HEK293 (cell line): ENCODE measurements at regions not wholly inside any gene's neighbourhood (a gene's known extent, or its start where the extent isn't known, plus 50 kb on each side); places are given as distances from the start of the nearest gene placed in this dataset.

Source experiments
- CTCF ChIA-PET: fragments of 350-600 bp; formaldehyde crosslinking; extraction: SDS; loops from one replicate; lab custom pipeline; 2021; ENCODE audit warnings: antibody characterized with exemption; lab: Yijun Ruan, JAX
- POLR2A ChIA-PET: fragments of 300-600 bp; formaldehyde crosslinking; extraction: SDS; loops from one replicate; lab custom pipeline; 2020; ENCODE audit warnings: antibody characterized with exemption, inconsistent platforms; lab: Yijun Ruan, JAX
- H3K27ac ChIP-seq: fragments of 200-500 bp; sonication (Bioruptor generic); 2 replicates; pipeline ENCODE4 v1.5.1; 2014; ENCODE audit warnings: low read depth, low read length, control low read depth, inconsistent platforms; ENCODE audit errors: extremely low read depth
- H3K36me3 ChIP-seq, 2 experiments: fragments of 200-500 bp in 1 of 2; sonication (Bioruptor generic) in 1 of 2; 1 replicate in 1 of 2; 2 replicates in 1 of 2; pipeline ENCODE4 v1.5.1; 2014 to 2017; ENCODE audit warnings: inconsistent platforms in 2 of 2, low read length in 2 of 2; ENCODE audit not compliant: control insufficient read depth in 2 of 2, insufficient read depth in 1 of 2
- H3K4me1 ChIP-seq: fragments of 200-500 bp; sonication (Bioruptor generic); 2 replicates; pipeline ENCODE4 v1.5.1; 2014; ENCODE audit warnings: mild to moderate bottlenecking, low read length, inconsistent platforms; ENCODE audit not compliant: control insufficient read depth, insufficient read depth
- H3K4me3 ChIP-seq: 2 replicates; pipeline ENCODE4 v1.5.1; 2011; ENCODE audit warnings: low read depth, mild to moderate bottlenecking, control low read depth, low read length, moderate library complexity
- H3K9me3 ChIP-seq: fragments of 200-500 bp; sonication (Bioruptor generic); 2 replicates; pipeline ENCODE4 v1.5.1; 2014; ENCODE audit warnings: low read depth, low read length, inconsistent platforms; ENCODE audit not compliant: control insufficient read depth, insufficient read depth
- GLIS2 ChIP-seq: fragments of 450-650 bp; formaldehyde crosslinking; IDR thresholded peaks from 2 replicates; pipeline ENCODE4 v1.5.1; 2016; ENCODE audit warnings: missing biosample characterization, missing genetic modification characterization
- HOXC10 ChIP-seq: sonication (generic); formaldehyde crosslinking; IDR thresholded peaks from 2 replicates; pipeline ENCODE4 v1.8.1; 2023; ENCODE audit warnings: mild to moderate bottlenecking, missing genetic modification reagents
- KLF8 ChIP-seq: fragments of 450-650 bp; formaldehyde crosslinking; IDR thresholded peaks from 2 replicates; pipeline ENCODE4 v1.5.1; 2016; ENCODE audit warnings: missing biosample characterization, missing genetic modification characterization
- KLF9 ChIP-seq: fragments of 450-650 bp; formaldehyde crosslinking; IDR thresholded peaks from 2 replicates; pipeline ENCODE4 v1.5.1; 2016; ENCODE audit warnings: missing biosample characterization, missing genetic modification characterization, low read depth
- MEIS1 ChIP-seq: sonication (generic); formaldehyde crosslinking; IDR thresholded peaks from 2 replicates; pipeline ENCODE4 v1.8.1; 2022; ENCODE audit warnings: missing genetic modification reagents, mild to moderate bottlenecking, borderline replicate concordance
- MYNN ChIP-seq: fragments of 450-650 bp; formaldehyde crosslinking; IDR thresholded peaks from 2 replicates; pipeline ENCODE4 v1.5.1; 2016; ENCODE audit warnings: missing biosample characterization, missing genetic modification characterization, borderline replicate concordance
- RBAK ChIP-seq: fragments of 450-650 bp; formaldehyde crosslinking; IDR thresholded peaks from 2 replicates; pipeline ENCODE4 v1.5.1; 2016; ENCODE audit warnings: missing biosample characterization, missing genetic modification characterization
- SETDB1 ChIP-seq: IDR thresholded peaks from one replicate; pipeline ENCODE4 v1.6.1; 2017; ENCODE audit warnings: mild to moderate bottlenecking, low read length, moderate library complexity, mixed read lengths; ENCODE audit not compliant: insufficient read length
- ZBTB20 ChIP-seq: fragments of 450-650 bp; formaldehyde crosslinking; IDR thresholded peaks from 2 replicates; pipeline ENCODE4 v1.5.1; 2016; ENCODE audit warnings: missing biosample characterization, missing genetic modification characterization
- ZBTB48 ChIP-seq: fragments of 450-650 bp; formaldehyde crosslinking; IDR thresholded peaks from 2 replicates; pipeline ENCODE4 v1.5.1; 2016; ENCODE audit warnings: missing biosample characterization, missing genetic modification characterization
- ZNF133 ChIP-seq: fragments of 450-650 bp; formaldehyde crosslinking; IDR thresholded peaks from 2 replicates; pipeline ENCODE4 v1.5.1; 2016; ENCODE audit warnings: missing biosample characterization, missing genetic modification characterization
- ZNF146 ChIP-seq: fragments of 450-650 bp; formaldehyde crosslinking; IDR thresholded peaks from 2 replicates; pipeline ENCODE4 v1.5.1; 2016; ENCODE audit warnings: missing biosample characterization, missing genetic modification characterization
- ZNF155 ChIP-seq: fragments of 450-650 bp; formaldehyde crosslinking; IDR thresholded peaks from 2 replicates; pipeline ENCODE4 v1.5.1; 2016; ENCODE audit warnings: missing biosample characterization, missing genetic modification characterization
- ZNF214 ChIP-seq: fragments of 450-650 bp; formaldehyde crosslinking; IDR thresholded peaks from 2 replicates; pipeline ENCODE4 v1.5.1; 2017; ENCODE audit warnings: missing biosample characterization, mild to moderate bottlenecking, missing genetic modification characterization, borderline replicate concordance
- ZNF350 ChIP-seq: fragments of 450-650 bp; formaldehyde crosslinking; IDR thresholded peaks from 2 replicates; pipeline ENCODE4 v1.5.0; 2017; ENCODE audit warnings: missing biosample characterization, mild to moderate bottlenecking, missing genetic modification characterization
- ZNF514 ChIP-seq: fragments of 450-650 bp; formaldehyde crosslinking; IDR thresholded peaks from 2 replicates; pipeline ENCODE4 v1.5.1; 2016; ENCODE audit warnings: missing biosample characterization, missing genetic modification characterization
- ZNF654 ChIP-seq: fragments of 450-650 bp; formaldehyde crosslinking; IDR thresholded peaks from 2 replicates; pipeline ENCODE4 v1.5.1; 2016; ENCODE audit warnings: low read depth, missing biosample characterization, missing genetic modification characterization
- ZNF76 ChIP-seq: fragments of 450-650 bp; formaldehyde crosslinking; IDR thresholded peaks from 2 replicates; pipeline ENCODE4; 2016; ENCODE audit warnings: low read depth, missing biosample characterization, missing genetic modification characterization, borderline replicate concordance
- ZNF791 ChIP-seq: fragments of 450-650 bp; formaldehyde crosslinking; IDR thresholded peaks from 2 replicates; pipeline ENCODE4 v1.5.1; 2016; ENCODE audit warnings: missing biosample characterization, missing genetic modification characterization
- ZNF792 ChIP-seq: fragments of 450-650 bp; formaldehyde crosslinking; IDR thresholded peaks from 2 replicates; pipeline ENCODE4 v1.5.1; 2016; ENCODE audit warnings: missing biosample characterization, missing genetic modification characterization
- ZSCAN30 ChIP-seq: fragments of 450-650 bp; IDR thresholded peaks from 2 replicates; pipeline ENCODE4 v1.5.1; 2018; ENCODE audit warnings: missing biosample characterization, mild to moderate bottlenecking, missing genetic modification characterization, moderate library complexity
- TF ChIP-seq, protein P1 (sequence below): fragments of 450-650 bp; formaldehyde crosslinking; IDR thresholded peaks from 2 replicates; pipeline ENCODE4 v1.5.1; 2016; ENCODE audit warnings: missing biosample characterization, missing genetic modification characterization
- TF ChIP-seq, protein P2 (sequence below): fragments of 450-650 bp; formaldehyde crosslinking; IDR thresholded peaks from 2 replicates; pipeline ENCODE4 v1.5.1; 2016; ENCODE audit warnings: missing biosample characterization, missing genetic modification characterization
- TF ChIP-seq, protein P3 (sequence below): fragments of 450-650 bp; formaldehyde crosslinking; IDR thresholded peaks from 2 replicates; pipeline ENCODE4 v1.5.1; 2016; ENCODE audit warnings: missing biosample characterization, missing genetic modification characterization
- TF ChIP-seq, protein P4 (sequence below): fragments of 450-650 bp; formaldehyde crosslinking; IDR thresholded peaks from 2 replicates; pipeline ENCODE4 v1.5.1; 2017; ENCODE audit warnings: missing biosample characterization, missing genetic modification characterization

DNA sequence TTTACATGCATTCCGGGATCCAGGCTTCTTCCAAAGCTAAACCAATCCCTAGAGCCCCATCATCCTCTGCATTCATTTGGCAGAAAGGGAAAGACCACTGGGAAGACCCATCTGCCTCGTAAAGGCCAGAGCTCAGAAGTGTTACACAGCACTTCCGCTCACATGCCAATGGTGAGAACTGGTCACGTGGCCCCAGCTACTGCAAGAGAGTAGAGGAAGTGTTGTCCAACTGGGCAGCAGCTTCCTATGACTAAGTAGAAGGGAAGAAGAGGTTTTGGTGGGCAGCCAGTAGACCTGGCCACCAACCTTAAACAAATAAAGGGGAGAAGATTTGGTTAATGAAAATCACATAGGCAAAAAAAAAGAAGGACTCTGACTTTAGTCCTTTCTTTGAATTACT, 74.4 kb upstream of the PPP2R3A start:
- TF ChIP-seq ZNF792 (tag by site-specific recombination) (no peak), ZNF133 (no peak), ZNF791 (tag by site-specific recombination) (no peak), ZBTB48 (no peak)
- Histone ChIP-seq H3K27ac (no peak overlapping the region), H3K4me1 (no peaks in the 10 kb centered on the region), H3K36me3 (no peaks in the 10 kb centered on the region), H3K9me3 (no peaks in the 10 kb centered on the region), H3K4me3 (no peak overlapping the region)
- ChIA-PET CTCF (no interaction called here), POLR2A (no interaction called here)

DNA sequence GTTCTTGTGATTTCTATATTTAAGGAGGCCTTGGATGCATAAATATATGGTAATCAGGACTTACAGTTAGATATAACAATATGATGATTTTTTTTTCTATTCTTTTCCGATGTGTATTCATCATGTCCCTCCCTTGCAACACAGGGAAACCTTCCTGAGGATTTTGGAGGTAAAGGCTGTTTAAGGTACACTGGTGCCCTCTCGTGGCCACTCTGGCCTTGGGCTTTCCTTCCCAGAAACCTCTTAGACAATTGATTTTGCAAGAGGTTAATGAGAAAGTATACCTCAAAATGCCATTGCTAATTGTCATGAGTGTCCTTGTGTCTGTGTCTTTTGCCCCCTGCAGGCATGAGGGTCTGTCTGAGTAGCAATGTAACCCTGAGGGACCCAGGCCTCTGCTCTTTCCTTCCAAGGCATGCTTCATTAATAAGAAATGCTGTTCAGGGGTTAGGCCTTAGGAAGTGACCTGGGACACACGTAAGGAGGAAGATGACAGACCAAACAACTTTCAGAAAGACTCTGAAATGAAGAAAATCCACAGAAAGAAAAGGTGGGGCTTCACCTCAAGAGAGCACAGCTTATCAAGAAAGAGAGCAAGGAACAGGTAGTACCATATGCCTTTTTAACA, 70.3 kb upstream of the PPP2R3A start:
- ChIA-PET POLR2A (no interaction called here), CTCF (interaction anchor here (0.7 to 2.0 kb wide), 11 partner anchors 10 to 1101 kb away, joined by 3 to 13 read pairs (median 4); no protein-coding TSS in a partner anchor)
- no peaks in the 10 kb centered on the region for H3K36me3 ChIP-seq
- H3K4me1 ChIP-seq: no peaks in the 10 kb centered on the region
- TF ChIP-seq ZNF146 (tag by site-specific recombination): no peak
- TF ChIP-seq KLF8 (tag by site-specific recombination): no peak
- TF ChIP-seq ZNF76 (tag by site-specific recombination): no peak
- TF ChIP-seq ZNF155 (tag by site-specific recombination): no peak
- TF ChIP-seq ZBTB20 (tag by site-specific recombination): no peak
- peak; percentile 82 for TF ChIP-seq ZNF654 (tag by site-specific recombination)
- no peak for TF ChIP-seq ZNF514 (tag by site-specific recombination)
- TF ChIP-seq ZNF214 (tag by site-specific recombination): no peak
- no peak for TF ChIP-seq HOXC10 (CRISPR knock-in tag)
- TF ChIP-seq MYNN (tag by site-specific recombination): no peak
- TF ChIP-seq, protein P1, sequence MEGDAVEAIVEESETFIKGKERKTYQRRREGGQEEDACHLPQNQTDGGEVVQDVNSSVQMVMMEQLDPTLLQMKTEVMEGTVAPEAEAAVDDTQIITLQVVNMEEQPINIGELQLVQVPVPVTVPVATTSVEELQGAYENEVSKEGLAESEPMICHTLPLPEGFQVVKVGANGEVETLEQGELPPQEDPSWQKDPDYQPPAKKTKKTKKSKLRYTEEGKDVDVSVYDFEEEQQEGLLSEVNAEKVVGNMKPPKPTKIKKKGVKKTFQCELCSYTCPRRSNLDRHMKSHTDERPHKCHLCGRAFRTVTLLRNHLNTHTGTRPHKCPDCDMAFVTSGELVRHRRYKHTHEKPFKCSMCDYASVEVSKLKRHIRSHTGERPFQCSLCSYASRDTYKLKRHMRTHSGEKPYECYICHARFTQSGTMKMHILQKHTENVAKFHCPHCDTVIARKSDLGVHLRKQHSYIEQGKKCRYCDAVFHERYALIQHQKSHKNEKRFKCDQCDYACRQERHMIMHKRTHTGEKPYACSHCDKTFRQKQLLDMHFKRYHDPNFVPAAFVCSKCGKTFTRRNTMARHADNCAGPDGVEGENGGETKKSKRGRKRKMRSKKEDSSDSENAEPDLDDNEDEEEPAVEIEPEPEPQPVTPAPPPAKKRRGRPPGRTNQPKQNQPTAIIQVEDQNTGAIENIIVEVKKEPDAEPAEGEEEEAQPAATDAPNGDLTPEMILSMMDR: peak; percentile 49
- H3K9me3 ChIP-seq: no peaks in the 10 kb centered on the region
- no peak overlapping the region for H3K4me3 ChIP-seq
- H3K27ac ChIP-seq: no peak overlapping the region

DNA sequence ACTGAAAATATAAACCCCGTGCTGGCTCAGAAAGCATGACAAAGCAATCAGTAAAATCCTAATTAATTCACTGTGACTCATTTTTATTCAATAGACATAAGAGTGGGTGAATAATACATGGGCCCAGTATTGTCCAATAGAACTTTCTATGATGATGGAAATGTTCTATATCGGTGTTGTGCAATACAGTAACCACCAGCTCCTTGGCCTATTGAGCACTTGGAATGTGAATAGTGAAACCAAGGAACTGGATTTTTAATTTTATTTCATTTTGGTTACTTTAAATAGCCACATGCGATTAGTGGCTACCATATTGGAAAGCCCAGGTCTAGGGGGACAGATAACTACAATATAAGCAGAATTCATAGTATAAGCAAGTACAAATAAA, 69.8 kb upstream of the PPP2R3A start:
- POLR2A ChIA-PET: no interaction called here
- H3K27ac ChIP-seq: no peak overlapping the region
- TF ChIP-seq, protein P2, sequence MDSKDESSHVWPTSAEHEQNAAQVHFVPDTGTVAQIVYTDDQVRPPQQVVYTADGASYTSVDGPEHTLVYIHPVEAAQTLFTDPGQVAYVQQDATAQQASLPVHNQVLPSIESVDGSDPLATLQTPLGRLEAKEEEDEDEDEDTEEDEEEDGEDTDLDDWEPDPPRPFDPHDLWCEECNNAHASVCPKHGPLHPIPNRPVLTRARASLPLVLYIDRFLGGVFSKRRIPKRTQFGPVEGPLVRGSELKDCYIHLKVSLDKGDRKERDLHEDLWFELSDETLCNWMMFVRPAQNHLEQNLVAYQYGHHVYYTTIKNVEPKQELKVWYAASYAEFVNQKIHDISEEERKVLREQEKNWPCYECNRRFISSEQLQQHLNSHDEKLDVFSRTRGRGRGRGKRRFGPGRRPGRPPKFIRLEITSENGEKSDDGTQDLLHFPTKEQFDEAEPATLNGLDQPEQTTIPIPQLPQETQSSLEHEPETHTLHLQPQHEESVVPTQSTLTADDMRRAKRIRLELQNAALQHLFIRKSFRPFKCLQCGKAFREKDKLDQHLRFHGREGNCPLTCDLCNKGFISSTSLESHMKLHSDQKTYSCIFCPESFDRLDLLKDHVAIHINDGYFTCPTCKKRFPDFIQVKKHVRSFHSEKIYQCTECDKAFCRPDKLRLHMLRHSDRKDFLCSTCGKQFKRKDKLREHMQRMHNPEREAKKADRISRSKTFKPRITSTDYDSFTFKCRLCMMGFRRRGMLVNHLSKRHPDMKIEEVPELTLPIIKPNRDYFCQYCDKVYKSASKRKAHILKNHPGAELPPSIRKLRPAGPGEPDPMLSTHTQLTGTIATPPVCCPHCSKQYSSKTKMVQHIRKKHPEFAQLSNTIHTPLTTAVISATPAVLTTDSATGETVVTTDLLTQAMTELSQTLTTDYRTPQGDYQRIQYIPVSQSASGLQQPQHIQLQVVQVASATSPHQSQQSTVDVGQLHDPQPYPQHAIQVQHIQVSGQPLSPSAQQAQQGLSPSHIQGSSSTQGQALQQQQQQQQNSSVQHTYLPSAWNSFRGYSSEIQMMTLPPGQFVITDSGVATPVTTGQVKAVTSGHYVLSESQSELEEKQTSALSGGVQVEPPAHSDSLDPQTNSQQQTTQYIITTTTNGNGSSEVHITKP (tag by site-specific recombination): no peak
- TF ChIP-seq KLF9 (no peak), GLIS2 (tag by site-specific recombination) (no peak), ZSCAN30 (tag by site-specific recombination) (no peak), ZNF350 (tag by site-specific recombination) (no peak), SETDB1 (no peak), MEIS1 (no peak), RBAK (tag by site-specific recombination) (no peak)
- TF ChIP-seq, protein P3, sequence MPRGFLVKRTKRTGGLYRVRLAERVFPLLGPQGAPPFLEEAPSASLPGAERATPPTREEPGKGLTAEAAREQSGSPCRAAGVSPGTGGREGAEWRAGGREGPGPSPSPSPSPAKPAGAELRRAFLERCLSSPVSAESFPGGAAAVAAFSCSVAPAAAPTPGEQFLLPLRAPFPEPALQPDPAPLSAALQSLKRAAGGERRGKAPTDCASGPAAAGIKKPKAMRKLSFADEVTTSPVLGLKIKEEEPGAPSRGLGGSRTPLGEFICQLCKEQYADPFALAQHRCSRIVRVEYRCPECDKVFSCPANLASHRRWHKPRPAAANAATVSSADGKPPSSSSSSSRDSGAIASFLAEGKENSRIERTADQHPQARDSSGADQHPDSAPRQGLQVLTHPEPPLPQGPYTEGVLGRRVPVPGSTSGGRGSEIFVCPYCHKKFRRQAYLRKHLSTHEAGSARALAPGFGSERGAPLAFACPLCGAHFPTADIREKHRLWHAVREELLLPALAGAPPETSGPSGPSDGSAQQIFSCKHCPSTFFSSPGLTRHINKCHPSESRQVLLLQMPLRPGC: no peak
- TF ChIP-seq, protein P4, sequence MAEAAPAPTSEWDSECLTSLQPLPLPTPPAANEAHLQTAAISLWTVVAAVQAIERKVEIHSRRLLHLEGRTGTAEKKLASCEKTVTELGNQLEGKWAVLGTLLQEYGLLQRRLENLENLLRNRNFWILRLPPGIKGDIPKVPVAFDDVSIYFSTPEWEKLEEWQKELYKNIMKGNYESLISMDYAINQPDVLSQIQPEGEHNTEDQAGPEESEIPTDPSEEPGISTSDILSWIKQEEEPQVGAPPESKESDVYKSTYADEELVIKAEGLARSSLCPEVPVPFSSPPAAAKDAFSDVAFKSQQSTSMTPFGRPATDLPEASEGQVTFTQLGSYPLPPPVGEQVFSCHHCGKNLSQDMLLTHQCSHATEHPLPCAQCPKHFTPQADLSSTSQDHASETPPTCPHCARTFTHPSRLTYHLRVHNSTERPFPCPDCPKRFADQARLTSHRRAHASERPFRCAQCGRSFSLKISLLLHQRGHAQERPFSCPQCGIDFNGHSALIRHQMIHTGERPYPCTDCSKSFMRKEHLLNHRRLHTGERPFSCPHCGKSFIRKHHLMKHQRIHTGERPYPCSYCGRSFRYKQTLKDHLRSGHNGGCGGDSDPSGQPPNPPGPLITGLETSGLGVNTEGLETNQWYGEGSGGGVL (tag by site-specific recombination): no peak

More for the DNA sequence above, 69.8 kb upstream of the PPP2R3A start:
- Histone ChIP-seq H3K36me3 (no peaks in the 10 kb centered on the region), H3K4me3 (no peak overlapping the region), H3K9me3 (no peaks in the 10 kb centered on the region), H3K4me1 (no peaks in the 10 kb centered on the region)
- CTCF ChIA-PET: interaction anchor here (0.6 to 1.0 kb wide), 3 partner anchors 144 to 1101 kb away, joined by 3 read pairs; no protein-coding TSS in a partner anchor
